SH-SY5Y (cell line): ENCODE measurements at regions not wholly inside any gene's neighbourhood (a gene's known extent, or its start where the extent isn't known, plus 50 kb on each side); places are given as distances from the start of the nearest gene placed in this dataset.

Experiments used
- GATA2 ChIP-seq: IDR thresholded peaks from 2 replicates; pipeline ENCODE4 v1.6.1; 2011; ENCODE audit warnings: mild to moderate bottlenecking, low read depth, low read length
- GATA3 ChIP-seq: IDR thresholded peaks from 2 replicates; pipeline ENCODE4 v1.6.1; 2011; ENCODE audit warnings: low read depth, mild to moderate bottlenecking, low read length, moderate library complexity

DNA sequence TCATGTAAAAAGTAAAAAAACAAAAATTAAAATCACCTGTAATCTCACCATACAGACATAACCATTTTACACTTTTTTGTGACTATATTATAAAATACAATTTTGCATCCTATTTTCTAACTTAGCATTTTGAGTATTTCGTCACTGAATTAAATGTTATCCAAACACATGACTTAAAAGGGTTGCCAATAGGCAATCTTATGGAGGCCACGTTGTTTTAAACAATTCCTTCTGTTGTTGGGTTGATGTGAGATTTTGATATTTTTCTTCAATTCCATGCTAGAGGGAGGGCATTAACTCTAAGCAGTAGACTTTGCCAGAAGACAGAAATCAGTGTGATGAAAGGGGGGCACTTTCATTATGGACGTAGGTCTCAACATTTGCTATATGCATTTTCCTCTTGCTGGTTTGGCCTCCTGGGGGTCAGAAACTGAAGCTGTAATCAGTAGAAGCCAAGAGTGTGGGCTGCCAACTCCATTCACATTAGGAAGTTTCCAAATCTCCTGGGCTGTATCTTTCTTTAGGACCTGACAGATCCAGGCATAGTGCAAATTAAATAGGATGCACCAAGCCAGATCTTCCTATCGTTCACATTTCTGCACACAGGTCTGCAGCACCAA, 614.2 kb upstream of the CLINT1 start:
- no peak for TF ChIP-seq GATA2
- no peak for TF ChIP-seq GATA3

GRCh38 chr5:158471535-158471924, 612.6 kb upstream of the CLINT1 start:
- no peak for TF ChIP-seq GATA3
- no peak for TF ChIP-seq GATA2

DNA sequence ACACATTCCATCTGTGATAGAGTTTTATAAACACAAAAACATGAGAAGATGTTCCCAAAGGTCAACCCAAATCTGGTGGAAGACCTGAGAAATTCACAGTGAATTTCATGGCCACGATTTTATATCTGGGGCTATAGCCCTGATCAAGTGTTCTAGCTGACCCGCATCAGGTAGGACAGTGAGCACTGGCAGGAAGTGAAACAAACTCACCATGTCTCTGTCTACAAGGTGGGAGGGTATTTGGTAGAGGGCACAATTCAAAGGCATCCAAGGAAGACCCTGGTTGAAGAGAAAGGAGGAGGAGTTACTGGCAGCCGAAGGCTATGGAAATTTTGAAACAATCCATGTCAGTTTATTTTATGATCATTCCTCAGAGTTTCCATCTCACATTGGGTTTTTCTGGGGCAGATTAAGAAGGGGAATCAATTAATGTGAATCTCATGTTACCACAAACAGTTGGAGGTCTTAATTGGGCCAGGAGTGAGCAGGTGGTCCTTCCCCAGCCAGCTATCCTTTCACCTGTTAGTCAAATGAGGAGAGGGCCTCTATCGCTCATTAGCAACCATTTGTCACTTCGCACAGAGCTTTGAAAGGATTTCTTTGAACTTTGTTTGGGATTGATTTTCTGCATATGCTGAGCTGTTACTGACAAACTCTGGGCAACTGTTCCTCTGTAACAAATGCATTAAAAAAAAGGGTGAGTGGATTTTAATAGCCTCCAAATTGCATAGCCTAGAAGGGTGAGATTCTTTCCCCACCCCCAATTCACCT, 612.0 kb upstream of the CLINT1 start:
- no peak for TF ChIP-seq GATA2
- TF ChIP-seq GATA3: no peak

DNA sequence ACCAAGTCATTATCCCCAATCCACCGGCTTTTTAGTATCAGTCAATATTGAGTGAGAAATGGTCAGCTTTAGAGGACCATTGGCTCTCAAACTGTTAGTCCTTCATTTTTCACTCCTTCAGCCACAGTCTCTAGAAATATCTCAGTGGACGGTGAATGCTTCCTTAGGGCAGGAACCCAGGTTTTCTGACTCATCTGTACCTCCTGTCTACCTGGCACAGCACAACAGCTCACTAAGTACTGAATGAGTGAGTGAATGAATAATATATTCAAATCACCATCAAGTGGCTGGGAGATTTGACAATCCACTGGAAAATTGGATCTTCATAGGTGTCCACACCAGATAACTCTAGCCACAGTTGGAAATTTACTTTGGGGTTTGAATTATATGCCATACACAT, 609.5 kb upstream of the CLINT1 start:
- TF ChIP-seq GATA2: no peak
- no peak for TF ChIP-seq GATA3

- TF ChIP-seq GATA3 (no peak), GATA2 (no peak)
Observed at GRCh38 chr5:158466191-158466590, 607.2 kb upstream of the CLINT1 start.

GRCh38 chr5:158465086-158465972, 606.4 kb upstream of the CLINT1 start:
- TF ChIP-seq GATA2 (peak; percentile 60), GATA3 (no peak; the same call in 1 of the 2 replicates)

- TF ChIP-seq GATA2 (no peak), GATA3 (no peak)
Observed at GRCh38 chr5:158464383-158464782, 605.4 kb upstream of the CLINT1 start.

GRCh38 chr5:158463938-158464337, 605.0 kb upstream of the CLINT1 start:
- TF ChIP-seq GATA3: no peak
- TF ChIP-seq GATA2: no peak

DNA sequence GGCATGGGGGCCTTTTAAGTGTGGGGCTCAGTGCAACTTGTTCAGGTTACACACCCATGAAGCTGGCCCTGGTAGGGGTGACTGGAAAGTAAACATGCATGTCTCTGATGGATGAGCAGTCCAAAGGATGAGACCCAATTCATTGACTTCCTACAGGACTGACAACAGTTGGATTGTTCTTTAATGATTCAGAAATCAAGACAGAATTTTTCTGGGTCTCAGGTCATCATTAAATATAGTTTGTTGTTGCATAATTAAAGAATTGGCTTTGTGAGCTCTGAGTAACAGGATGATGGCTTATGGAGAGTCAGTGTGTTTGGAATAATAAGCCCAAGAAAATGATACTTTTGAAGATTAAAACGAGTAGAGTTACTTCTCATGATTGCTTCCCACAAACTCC, 604.2 kb upstream of the CLINT1 start:
- TF ChIP-seq GATA2 (no peak), GATA3 (no peak)

DNA sequence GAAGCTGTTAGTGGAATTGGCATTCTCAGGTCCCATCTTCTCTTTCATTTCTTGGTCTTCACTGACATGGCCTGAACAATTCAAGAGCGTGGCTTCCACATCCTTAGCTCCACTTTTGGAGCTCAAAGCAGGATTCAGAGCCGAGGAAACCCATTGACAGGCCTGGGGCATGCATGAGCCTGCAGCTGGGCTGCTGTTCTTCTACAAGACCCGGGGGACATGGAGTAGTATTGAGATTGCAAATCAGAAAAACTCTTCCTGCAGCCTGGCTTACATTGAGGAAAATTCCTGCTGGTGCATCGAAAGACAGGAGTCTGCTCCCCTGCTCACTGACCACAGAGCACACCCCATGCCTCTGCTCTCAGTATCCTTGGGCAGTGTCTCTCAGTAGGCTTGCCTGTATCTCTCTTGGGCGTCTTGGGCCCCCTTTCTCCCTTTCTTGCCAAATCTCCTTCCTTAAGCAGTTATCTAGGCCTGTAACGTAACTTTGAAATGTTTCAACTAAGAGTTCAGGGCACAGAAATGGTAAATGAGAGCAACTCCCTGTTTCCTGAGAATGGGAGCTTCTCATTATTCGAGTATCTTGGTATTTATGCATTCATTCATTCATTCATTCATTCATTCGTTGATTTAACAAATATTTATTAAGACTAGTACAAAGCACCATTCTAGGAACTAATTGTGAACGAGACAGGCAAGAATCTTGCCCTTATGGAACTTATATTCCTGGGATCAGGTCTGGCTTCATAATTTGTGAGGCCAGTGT, 603.6 kb upstream of the CLINT1 start:
- TF ChIP-seq GATA3 (no peak), GATA2 (no peak)

GRCh38 chr5:158461240-158461854, 602.4 kb upstream of the CLINT1 start:
- no peak for TF ChIP-seq GATA2
- no peak for TF ChIP-seq GATA3

GRCh38 chr5:158458086-158458485, 599.1 kb upstream of the CLINT1 start:
- TF ChIP-seq GATA2 (peak; percentile 34), GATA3 (0 out of 2 replicates have a peak, but pooled peaks have one; percentile 28)

GRCh38 chr5:158456756-158457155, 597.8 kb upstream of the CLINT1 start:
- TF ChIP-seq GATA2 (no peak), GATA3 (no peak)
